ENCODE measurements at regions not wholly inside any gene's neighbourhood (a gene's known extent, or its start where the extent isn't known, plus 50 kb on each side); places are given as distances from the start of the nearest gene placed in this dataset.

- H3K27me3 ChIP-seq = no peaks in the 10 kb centered on the region
- H3K27ac ChIP-seq = no peak overlapping the region
- H3K36me3 ChIP-seq = no peaks in the 10 kb centered on the region
- ATAC-seq (ENCODE audit: low FRiP score in 2 of 2) = no peak
- no peaks in the 10 kb centered on the region for H3K4me1 ChIP-seq
- no peak for DNase-seq
- no peak overlapping the region for H3K4me3 ChIP-seq
- TF ChIP-seq POLR2AphosphoS5 (IDR thresholded peaks at IDR 0.05) = no peak
- TF ChIP-seq EP300 (IDR thresholded peaks at IDR 0.05) = no peak
- TF ChIP-seq CTCF (IDR thresholded peaks at IDR 0.05) = no peak
- no peak for TF ChIP-seq POLR2A (IDR thresholded peaks at IDR 0.05)
- WGBS, 2 donors = 65 to 81% methylated on average over 1 of the region's 1 CpG
- H3K9me3 ChIP-seq = no peaks in the 10 kb centered on the region
Measured at GRCh38 chr13:53683146-53683545, 654.5 kb downstream of the OLFM4 start.

DNA sequence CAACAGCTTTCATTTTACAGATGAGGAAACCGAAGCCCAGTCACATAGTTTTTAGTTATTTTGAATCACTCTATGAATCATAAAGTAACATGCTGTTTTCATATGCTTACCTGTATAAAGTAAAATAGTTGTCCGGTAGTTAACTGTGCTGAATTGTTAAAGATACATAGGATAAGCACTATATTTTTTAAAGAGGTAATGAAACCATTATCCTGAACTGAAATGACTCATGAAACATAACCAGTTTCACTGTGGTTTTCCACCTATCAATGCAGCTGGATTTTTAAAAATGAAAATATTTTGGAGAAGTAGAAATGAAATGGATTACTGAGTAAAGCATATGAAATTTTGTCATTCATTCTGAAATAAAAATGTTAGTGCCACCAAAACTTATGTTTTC is 655.0 kb downstream of the OLFM4 start:
- H3K27ac ChIP-seq = no peak overlapping the region
- H3K36me3 ChIP-seq = no peaks in the 10 kb centered on the region
- TF ChIP-seq POLR2A (IDR thresholded peaks at IDR 0.05) (no peak), EP300 (IDR thresholded peaks at IDR 0.05) (no peak), POLR2AphosphoS5 (IDR thresholded peaks at IDR 0.05) (no peak), CTCF (IDR thresholded peaks at IDR 0.05) (no peak)
- no peaks in the 10 kb centered on the region for H3K27me3 ChIP-seq
- no peak for ATAC-seq (ENCODE audit: low FRiP score in 2 of 2)
- 80 to 88% methylated on average over 2 of the region's 2 CpGs for WGBS, 2 donors
- DNase-seq = no peak
- no peak overlapping the region for H3K4me3 ChIP-seq
- H3K9me3 ChIP-seq = no peaks in the 10 kb centered on the region
- no peaks in the 10 kb centered on the region for H3K4me1 ChIP-seq

DNA sequence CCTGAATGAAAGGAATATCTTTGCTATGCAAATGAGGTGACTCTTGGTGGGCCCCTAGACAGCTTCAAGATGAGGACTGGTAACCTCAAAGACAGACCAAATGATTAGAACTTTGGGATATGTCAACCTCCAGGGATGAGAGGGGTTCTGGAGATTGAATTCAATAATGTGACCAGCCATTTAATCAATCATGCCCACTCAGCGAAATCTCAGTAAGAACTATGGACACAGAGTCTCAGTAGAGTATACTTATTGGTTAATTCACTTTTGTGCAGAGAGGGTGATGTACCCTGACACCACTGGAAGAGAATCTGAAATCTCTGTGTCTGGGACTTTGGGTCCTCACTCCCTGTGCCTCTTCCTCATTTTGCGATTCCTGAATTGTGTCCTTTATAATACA is 662.8 kb downstream of the OLFM4 start:
- H3K4me3 ChIP-seq = no peak overlapping the region
- H3K27me3 ChIP-seq = no peaks in the 10 kb centered on the region
- no peaks in the 10 kb centered on the region for H3K4me1 ChIP-seq
- TF ChIP-seq EP300 (IDR thresholded peaks at IDR 0.05) (no peak), POLR2AphosphoS5 (IDR thresholded peaks at IDR 0.05) (no peak), CTCF (IDR thresholded peaks at IDR 0.05) (no peak)
- H3K36me3 ChIP-seq = no peaks in the 10 kb centered on the region
- DNase-seq = no peak
- no peak overlapping the region for H3K27ac ChIP-seq
- no peaks in the 10 kb centered on the region for H3K9me3 ChIP-seq
- 81 to 82% methylated on average over 2 of the region's 2 CpGs for WGBS, 2 donors
- ATAC-seq (ENCODE audit: low FRiP score in 2 of 2) = no peak

DNA sequence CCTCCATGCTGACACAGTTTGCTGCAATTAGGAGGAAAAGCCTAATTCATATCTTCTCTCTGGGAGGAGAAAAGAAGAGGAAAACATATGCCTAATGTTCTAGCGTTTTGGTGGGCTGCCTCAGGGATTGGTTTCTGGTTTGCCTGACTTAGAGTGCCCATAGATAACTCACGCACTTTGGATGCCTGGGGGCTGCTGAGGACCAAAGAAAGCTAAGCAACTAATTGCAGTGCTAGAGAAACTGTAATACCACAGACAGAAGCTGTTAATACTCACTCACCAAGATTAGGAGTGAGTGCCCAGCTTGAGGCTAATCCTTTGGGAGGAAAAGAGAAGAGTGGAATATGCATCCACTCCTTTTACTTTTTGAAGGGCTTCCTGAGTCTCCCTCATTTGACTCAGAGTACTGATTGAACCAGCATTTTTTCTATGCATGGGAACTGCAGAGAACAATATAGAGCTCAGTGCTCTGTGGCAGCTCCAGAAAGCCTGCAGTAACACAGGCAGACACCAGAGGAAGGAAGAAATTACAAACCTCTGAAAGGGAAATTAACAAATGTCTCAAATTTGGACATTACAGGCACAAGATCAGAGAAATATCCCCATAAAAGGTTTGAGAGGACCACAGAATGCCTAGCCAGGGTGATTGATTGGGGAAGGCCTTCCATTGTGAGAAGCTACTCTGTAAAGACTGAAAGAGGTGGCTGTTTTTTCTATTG is 666.4 kb downstream of the OLFM4 start:
- TF ChIP-seq CTCF (IDR thresholded peaks at IDR 0.05) (no peak), POLR2AphosphoS5 (IDR thresholded peaks at IDR 0.05) (no peak), POLR2A (IDR thresholded peaks at IDR 0.05) (no peak), EP300 (IDR thresholded peaks at IDR 0.05) (no peak)
- Histone ChIP-seq H3K4me1 (no peaks in the 10 kb centered on the region), H3K9me3 (peaks cover 0 to 10% (median 3%) of the 10 kb centered on the region in 4 donors), H3K27me3 (no peaks in the 10 kb centered on the region), H3K27ac (no peak overlapping the region), H3K4me3 (no peak overlapping the region), H3K36me3 (no peaks in the 10 kb centered on the region)
- 68 to 75% methylated on average over 2 of the region's 2 CpGs for WGBS, 2 donors
- DNase-seq = no peak
- no peak for ATAC-seq (ENCODE audit: low FRiP score in 2 of 2)

All from upper lobe of left lung (tissue), 6 donors.